ENCODE measurements at regions not wholly inside any gene's neighbourhood (a gene's known extent, or its start where the extent isn't known, plus 50 kb on each side); places are given as distances from the start of the nearest gene placed in this dataset.

DNA sequence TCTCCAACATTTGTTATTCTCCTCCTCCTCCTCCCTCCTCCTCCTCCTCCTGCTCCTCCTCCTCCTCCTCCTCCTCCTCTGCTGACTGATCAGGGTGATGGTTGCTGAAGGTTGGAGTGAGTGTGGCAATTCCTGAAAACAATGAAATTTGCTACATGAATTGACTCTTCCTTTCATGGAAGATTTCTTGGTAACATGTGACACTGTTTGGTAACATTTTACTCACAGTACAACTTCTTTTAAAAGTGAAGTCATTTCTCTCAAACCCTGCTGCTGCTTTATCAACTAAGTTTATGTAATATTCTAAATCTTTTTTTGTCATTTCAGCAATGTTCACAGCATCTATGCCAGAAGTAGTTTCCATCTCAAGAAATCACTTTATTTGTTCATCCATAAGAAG, 543.0 kb downstream of the MAFB start:
- TF ChIP-seq, protein P1, sequence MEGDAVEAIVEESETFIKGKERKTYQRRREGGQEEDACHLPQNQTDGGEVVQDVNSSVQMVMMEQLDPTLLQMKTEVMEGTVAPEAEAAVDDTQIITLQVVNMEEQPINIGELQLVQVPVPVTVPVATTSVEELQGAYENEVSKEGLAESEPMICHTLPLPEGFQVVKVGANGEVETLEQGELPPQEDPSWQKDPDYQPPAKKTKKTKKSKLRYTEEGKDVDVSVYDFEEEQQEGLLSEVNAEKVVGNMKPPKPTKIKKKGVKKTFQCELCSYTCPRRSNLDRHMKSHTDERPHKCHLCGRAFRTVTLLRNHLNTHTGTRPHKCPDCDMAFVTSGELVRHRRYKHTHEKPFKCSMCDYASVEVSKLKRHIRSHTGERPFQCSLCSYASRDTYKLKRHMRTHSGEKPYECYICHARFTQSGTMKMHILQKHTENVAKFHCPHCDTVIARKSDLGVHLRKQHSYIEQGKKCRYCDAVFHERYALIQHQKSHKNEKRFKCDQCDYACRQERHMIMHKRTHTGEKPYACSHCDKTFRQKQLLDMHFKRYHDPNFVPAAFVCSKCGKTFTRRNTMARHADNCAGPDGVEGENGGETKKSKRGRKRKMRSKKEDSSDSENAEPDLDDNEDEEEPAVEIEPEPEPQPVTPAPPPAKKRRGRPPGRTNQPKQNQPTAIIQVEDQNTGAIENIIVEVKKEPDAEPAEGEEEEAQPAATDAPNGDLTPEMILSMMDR (IDR thresholded peaks at IDR 0.05), result no peak
- no peak for DNase-seq (ENCODE audit: low spot score)
- no peak overlapping the region for H3K4me3 ChIP-seq
- H3K27ac ChIP-seq, result no peak overlapping the region

GRCh38 chr20:40144581-40144980, 544.5 kb downstream of the MAFB start:
- TF ChIP-seq, protein P1 (IDR thresholded peaks at IDR 0.05), result no peak
- DNase-seq (ENCODE audit: low spot score), result no peak
- Histone ChIP-seq H3K4me3 (no peak overlapping the region), H3K27ac (no peak overlapping the region)

GRCh38 chr20:40134176-40134575, 554.9 kb downstream of the MAFB start:
- Histone ChIP-seq H3K27ac (no peak overlapping the region), H3K4me3 (no peak overlapping the region)
- DNase-seq (ENCODE audit: low spot score), result no peak
- TF ChIP-seq, protein P1 (IDR thresholded peaks at IDR 0.05), result no peak

DNA sequence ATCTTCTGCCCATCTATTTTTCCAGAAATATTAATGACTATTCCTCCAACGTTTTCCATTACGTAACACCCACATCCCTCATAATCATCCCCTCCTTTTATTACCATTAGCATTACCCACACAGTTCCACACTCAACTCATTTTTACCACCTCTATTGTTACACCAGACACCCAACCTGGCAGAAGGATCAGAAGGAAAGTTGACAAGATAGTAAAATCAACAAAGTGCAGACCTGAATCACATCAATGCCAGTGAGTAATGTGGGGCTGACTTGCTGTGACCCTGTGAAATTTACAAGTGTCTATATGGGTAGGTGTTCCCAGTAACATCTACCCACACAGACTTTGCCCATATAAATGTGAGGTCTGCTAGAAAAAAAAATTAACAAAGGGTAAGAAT, 568.2 kb downstream of the MAFB start:
- H3K27ac ChIP-seq, result no peak overlapping the region
- TF ChIP-seq, protein P1 (IDR thresholded peaks at IDR 0.05), result no peak
- no peak overlapping the region for H3K4me3 ChIP-seq
- no peak for DNase-seq (ENCODE audit: low spot score)

DNA sequence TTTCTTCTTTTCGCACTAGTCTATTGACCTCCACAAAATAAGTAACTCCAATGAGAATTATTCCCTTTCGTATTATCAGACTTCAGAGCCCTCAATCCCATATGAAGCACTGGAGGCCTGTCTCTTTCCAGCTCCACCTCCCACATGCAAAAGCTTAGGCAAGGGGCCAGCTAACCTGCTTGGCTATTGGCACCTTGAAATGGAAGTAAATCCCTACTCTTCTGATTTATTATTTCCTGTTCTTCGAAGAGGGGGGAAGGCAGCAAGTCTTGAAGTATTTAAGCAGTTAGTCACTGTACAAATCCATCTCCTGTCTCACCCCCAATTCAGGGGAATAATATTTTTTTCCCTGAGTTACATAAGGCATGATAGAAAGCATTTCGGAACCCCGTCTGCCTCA, 577.8 kb downstream of the MAFB start:
- DNase-seq (ENCODE audit: low spot score), result no peak
- TF ChIP-seq, protein P1 (IDR thresholded peaks at IDR 0.05), result no peak
- no peak overlapping the region for H3K27ac ChIP-seq
- H3K4me3 ChIP-seq, result no peak overlapping the region

GRCh38 chr20:40110311-40110831, 578.7 kb downstream of the MAFB start:
- H3K27ac ChIP-seq, result no peak overlapping the region
- no peak for DNase-seq (ENCODE audit: low spot score)
- TF ChIP-seq, protein P1 (IDR thresholded peaks at IDR 0.05), result no peak
- no peak overlapping the region for H3K4me3 ChIP-seq

GRCh38 chr20:40109136-40109535, 579.9 kb downstream of the MAFB start:
- no peak for DNase-seq (ENCODE audit: low spot score)
- Histone ChIP-seq H3K4me3 (no peak overlapping the region), H3K27ac (no peak overlapping the region)
- TF ChIP-seq, protein P1 (IDR thresholded peaks at IDR 0.05), result no peak

All from coronary artery (tissue), 2 donors.